Activated T-helper 9 cell treated with anti-CD3 and anti-CD28 coated beads, Interleukin-2, amount 50 U/mL, for 16 hours (primary cell): ENCODE measurements at regions not wholly inside any gene's neighbourhood (a gene's known extent, or its start where the extent isn't known, plus 50 kb on each side); places are given as distances from the start of the nearest gene placed in this dataset.

ENCODE experiments used
- DNase-seq: peaks from one replicate; pipeline ENCODE4 v3.0.0-alpha.2; 2020; ENCODE audit warnings: low read depth

DNA sequence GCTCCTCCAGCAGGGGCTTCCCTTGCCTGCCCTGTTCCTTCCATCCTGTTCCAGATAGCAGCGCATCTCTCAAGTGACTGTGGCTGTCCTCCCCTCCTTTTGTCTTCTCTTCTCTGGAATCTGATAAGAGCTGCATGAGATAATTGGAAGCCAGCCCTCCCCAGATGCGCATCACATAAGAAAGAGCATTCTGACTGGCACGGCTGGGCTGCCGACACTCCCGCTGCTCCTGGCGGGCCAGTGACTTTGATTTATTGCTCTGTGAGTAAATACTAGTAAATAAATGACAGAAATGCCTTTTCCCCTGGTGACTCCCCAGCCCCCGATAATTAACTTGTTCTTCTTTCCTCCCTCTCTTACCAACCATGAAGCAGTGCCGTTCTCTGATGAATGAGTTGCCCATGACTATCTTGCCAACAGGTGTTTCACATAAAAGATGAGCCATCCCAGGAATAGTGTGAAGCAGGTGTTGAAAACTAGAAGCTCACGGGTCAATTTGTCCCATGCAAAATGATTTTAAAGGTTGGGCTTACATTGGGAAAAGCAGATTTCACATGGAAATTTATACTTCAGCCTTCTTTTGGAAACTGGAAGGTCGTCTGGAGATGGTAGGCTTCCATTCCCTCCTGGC is 212.3 kb downstream of the ERCC6L2 start:
- no peak for DNase-seq

DNA sequence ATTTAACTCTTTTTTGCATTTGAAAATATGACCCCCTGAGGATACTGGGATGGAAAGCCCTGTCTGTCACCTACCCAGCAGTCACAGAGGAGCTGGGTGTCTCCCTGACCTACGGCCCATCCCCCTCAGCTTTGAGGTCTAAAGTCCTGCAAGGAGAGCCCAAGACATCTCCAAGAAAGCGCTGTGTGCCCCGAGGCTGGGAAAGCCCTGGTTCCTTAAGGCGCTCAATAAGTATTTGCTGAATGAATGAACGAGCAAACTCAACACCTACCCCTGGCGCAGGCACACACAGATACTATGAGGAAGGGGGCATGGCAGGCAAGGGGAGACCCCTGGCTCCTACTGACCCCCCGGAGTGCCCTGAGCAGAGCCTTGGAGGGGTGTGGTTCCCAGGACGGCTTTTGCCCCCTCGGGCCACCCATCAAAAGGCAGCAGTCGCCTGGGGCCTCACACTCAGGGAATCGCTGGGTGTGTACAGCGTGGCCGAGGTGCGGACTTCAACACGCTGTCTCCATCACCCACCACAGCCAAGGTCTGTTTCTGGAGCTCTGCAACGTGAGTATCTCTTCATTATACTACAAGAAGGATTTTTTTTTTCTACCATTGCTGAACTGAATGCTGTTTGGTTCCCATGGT is 211.6 kb downstream of the ERCC6L2 start:
- DNase-seq = no peak

GRCh38 chr9:96085491-96086143 is 210.1 kb downstream of the ERCC6L2 start:
- DNase-seq = no peak

GRCh38 chr9:96084331-96084734 is 208.8 kb downstream of the ERCC6L2 start:
- DNase-seq = no peak

DNA sequence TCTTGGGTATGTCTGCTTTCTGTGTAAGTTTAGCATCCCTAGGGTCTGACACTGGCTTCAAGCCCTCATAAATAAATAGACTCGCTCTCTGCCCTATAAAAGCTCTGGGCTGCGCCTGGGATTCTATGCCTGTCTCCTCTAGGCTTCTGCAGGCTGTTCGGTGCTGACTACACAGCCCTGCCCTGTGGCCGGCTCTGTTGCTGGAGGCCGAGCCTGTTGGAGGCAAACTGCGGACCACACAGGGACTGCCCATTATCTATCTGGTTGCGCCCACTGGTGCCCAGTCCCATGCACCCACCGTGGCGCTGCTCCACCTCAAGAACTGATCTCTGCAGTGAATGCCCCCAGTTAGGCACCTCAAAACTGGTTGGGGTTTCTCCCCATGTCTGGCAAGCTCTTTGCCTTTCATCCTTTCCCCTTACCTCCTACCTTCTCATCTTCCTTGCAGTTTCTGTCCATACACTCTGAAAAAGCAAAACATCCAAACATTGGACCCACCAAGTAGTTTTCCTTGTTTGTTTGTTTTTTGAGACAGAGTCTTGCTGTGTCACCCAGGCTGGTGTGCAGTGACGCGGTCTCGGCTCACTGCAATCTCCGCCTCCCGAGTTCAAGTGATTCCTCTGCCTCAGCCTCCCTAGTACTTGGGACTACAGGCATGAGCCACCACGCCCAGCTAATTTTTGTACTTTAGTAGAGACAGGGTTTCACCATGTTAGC is 207.2 kb downstream of the ERCC6L2 start:
- no peak for DNase-seq

DNA sequence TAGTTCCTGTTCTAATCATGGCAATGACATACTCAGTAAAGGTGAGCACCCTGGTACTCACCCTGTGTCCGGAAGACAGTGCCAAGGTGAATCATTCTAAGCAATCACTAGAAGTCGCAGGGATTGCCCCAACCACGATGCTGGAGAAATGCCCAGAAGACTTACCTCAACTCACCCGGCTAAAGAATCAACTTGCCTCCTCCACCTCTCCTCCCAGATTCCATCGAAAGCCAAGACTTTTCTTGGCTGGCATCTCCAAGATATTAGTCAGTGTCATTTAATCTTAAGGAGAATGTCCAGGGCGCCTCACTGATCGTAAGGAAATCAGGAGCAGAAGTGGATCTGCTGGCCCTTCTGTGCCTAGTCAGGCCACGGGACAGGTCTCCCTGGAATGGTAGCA is 204.9 kb downstream of the ERCC6L2 start:
- no peak for DNase-seq

- no peak for DNase-seq
Observed at GRCh38 chr9:96079779-96080178, 204.3 kb downstream of the ERCC6L2 start.

DNA sequence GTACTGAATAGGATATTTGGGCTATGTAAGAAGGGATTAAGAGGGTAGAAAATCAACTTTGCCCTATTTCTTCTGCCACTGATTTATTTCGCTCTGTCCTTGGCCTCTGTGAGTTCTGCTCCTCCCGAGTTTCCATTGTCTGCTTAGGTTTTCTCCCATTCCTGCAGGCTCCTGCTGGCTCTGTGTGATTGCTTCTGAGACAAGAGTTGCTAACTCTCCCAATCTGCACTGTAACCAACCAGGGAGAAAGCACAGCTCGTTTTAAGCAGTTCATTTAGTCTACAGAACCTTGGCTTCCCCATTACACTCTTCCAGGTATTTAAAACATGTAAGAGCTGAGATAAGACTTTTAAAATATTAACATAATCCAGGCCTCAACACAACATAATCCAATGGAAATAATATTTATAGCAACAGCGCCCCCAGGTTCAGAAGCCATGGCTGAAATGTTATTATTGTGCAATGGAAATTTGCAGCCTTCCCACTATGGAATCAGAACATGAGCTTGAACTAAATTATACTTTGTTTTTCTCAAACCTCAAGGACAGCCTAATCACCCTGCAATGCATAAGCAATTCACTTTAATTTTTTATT is 203.5 kb downstream of the ERCC6L2 start:
- no peak for DNase-seq

- DNase-seq = no peak
Observed at GRCh38 chr9:96075757-96076156, 200.3 kb downstream of the ERCC6L2 start.

- DNase-seq = no peak
Observed at GRCh38 chr9:96075111-96075510, 199.6 kb downstream of the ERCC6L2 start.

DNA sequence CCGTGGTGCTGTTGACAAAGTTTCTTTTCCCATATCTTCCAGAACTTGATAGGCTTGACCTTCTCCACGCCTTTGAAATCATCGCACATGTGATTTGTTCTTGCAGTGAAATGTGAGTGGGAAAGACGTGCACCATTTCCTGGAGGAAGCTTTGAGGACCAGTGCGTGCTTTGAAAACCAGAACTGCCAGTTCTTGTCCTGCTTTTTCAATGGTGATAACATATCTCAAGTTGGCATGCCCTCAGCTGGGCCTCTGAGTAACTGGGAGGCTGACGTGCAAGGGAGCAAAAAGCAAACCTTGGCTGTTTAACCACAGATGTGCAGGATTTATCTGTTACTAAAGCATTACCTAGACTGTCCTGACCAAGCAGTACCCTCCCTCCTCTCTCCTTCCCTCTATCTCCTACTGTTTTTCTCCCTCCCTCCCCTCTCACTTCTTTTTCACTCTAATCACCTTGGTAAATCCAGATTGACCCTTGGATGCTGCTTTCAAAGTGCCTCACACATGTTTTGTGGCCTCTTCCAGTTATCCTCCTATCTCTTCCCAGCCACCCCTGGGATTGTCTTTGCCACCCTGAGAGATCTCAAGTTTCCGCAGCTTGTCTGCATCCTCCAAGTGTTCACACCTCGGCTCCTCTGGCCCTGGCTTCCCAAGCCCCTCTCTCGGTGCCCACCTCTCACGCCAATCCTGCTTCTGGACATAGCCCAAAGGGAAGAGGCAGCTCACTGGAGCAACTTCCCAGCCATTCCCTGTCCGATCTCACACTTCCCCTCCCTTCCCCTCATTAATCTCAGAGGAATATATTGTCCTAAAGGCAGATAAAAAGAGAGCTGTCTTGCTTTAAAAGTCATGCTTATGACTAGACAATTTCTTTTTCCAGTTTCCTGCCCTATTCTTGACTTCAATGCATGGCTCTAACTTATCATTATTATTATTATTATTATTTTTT is 198.3 kb downstream of the ERCC6L2 start:
- no peak for DNase-seq

- DNase-seq = no peak
Observed at GRCh38 chr9:96072930-96073329, 197.4 kb downstream of the ERCC6L2 start.

GRCh38 chr9:96071815-96072124 is 196.3 kb downstream of the ERCC6L2 start:
- no peak for DNase-seq

DNA sequence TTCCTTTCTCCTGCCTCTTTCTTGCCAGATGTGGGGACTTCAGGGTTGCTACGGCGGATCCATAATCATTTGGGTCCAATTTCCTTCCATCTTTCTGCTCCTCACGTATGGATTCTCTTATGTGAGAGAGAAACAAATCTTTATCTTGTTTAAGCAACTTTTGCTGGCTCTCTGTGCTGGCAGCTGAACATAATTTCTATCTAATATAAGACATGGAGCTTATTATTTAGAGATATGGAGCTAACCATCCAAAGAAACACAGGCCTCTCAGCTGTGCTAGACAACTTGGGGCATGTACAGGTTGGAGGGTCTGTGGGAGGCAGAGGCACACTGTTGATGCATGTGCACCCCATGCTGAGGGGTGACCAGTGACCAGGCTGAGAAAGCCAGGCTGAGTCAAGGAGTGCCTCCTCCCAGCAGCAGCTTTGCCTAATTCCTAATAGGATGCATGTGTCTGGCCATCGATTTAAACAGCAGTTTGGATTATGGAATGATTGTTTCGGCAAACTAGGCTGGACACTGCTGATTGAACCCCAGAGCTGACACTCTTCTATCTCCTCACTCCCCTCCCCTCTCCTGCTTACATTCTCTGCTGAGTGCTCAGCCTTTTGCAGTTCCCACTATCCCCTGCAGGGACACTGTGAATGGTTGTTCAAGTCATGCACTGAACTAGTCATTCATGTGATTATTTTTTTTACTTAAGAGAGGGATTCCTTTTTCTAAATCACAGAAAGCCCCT is 195.8 kb downstream of the ERCC6L2 start:
- no peak for DNase-seq

DNA sequence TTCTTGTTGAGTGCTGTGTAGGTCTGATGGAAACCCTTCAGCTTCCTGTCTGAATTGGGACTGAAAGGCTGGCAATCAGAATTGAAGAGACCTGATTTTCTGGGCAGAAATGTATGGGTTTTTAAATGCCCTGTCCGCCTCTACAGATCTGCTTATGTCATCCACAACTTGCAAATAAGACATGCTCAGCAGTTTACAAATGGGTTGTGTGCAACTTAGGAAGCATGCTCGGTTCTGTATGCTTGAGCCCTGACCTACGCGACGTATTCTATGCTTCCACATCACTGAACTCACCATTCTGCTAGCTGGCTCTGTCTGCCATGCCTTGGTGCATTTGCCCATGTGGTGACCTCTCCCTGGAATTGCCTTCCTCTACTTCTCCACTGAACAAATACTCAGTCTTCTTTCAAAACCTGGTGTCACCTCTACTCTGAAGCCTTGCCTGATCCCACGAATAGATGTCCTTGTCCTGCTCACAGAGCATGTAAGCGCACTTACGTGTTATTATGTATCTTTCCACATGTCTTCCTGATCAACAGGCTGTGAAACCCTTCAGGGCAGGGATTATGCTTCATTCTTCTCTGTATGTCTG is 194.2 kb downstream of the ERCC6L2 start:
- DNase-seq = no peak

GRCh38 chr9:96068511-96068910 is 193.0 kb downstream of the ERCC6L2 start:
- no peak for DNase-seq

DNA sequence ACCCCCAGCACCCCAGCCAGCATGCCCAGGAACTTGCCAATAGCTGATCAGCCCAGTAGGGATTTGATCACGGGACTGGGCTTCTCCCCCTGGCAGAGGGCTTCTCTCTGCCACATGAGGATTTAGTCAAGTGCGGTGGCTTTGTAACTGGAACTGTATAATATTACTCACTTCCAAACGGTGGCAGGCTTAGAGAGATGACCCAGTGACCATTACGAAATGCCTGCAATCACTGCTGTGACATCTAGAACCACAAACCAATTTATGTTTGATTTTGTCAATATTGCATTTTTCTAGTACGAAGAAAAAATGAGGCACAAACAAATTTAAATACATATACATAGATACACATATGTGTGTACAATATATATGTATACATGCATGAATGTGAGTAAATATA is 192.1 kb downstream of the ERCC6L2 start:
- DNase-seq = no peak

- no peak for DNase-seq
Observed at GRCh38 chr9:96067004-96067403, 191.5 kb downstream of the ERCC6L2 start.

DNA sequence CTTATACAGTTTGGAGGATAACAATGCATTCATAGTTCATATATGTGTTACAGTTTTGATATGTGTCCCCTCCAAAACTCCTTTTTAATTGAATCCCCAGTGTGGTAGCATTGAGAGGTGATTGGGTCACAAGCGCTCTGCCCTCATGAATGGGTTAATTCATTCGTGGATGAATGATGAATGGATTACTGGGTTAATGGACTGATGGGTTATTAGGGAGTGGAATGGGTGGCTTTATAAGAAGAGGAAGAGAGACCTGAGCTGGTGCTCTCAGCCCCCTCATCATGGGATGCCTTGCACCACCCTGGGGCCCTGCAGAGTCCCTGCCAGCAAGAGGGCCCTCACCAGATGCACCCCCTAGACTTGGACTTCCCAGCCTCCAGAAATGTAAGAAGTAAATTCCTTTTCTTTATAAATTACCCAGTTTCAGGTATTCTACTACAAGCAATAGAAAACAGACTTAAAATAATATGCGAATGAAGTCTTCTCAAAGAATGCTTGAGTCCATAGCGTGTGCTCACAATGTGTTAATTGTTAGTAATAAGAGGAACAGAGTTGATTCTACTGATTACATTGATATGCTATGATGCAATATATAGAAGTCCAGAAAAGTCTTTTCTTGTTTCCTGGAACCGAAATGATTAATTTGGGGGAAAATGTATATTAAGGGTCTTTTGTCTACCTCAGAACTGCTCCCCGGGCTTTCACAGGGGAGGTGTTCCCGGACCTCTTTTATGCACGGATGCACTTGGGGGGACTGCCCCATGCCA is 190.2 kb downstream of the ERCC6L2 start:
- no peak for DNase-seq
